ENCODE measurements at regions not wholly inside any gene's neighbourhood (a gene's known extent, or its start where the extent isn't known, plus 50 kb on each side); places are given as distances from the start of the nearest gene placed in this dataset.

DNA sequence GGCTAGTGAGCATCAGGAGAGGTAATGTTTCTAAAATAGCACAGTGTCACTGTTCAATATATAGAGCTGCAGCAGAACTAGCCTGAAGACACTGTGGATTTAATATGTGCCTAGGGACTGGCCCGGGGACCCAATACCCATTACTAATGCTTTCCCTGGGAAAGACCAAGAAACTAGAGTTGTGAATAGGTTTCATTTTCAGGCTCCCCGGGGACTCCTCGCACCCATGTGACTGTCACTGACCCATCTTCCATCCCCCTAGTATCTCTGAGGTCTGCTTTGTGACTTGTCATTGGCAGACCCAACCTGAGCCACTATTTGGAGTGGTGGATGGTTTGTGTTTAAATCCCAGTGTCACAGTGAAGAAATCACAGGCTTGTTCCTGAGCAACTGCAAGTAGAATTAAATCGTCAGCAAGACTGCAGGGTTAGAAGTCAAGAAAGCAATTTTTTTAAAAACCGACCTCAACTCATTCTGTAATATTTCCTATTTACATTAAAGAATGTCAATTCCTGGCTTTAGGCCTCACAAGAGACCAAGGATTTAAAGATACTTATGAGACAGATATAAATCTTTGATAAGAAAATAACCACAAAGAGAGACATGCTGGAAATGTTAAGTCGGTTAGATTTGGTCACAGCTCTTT, 130.0 kb upstream of the TNR start:
- TF ChIP-seq, protein P1, sequence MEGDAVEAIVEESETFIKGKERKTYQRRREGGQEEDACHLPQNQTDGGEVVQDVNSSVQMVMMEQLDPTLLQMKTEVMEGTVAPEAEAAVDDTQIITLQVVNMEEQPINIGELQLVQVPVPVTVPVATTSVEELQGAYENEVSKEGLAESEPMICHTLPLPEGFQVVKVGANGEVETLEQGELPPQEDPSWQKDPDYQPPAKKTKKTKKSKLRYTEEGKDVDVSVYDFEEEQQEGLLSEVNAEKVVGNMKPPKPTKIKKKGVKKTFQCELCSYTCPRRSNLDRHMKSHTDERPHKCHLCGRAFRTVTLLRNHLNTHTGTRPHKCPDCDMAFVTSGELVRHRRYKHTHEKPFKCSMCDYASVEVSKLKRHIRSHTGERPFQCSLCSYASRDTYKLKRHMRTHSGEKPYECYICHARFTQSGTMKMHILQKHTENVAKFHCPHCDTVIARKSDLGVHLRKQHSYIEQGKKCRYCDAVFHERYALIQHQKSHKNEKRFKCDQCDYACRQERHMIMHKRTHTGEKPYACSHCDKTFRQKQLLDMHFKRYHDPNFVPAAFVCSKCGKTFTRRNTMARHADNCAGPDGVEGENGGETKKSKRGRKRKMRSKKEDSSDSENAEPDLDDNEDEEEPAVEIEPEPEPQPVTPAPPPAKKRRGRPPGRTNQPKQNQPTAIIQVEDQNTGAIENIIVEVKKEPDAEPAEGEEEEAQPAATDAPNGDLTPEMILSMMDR (IDR thresholded peaks at IDR 0.05): no peak
- TF ChIP-seq POLR2A (IDR thresholded peaks at IDR 0.05): no peak
